Caco-2 (cell line): ENCODE measurements at regions not wholly inside any gene's neighbourhood (a gene's known extent, or its start where the extent isn't known, plus 50 kb on each side); places are given as distances from the start of the nearest gene placed in this dataset.

Experiments used
- BruUV-seq: library from RNA; stranded (reverse); fragments of 400-500 nt; replicated peaks from 2 replicates; lab custom pipeline; 2021; lab: Mats Ljungman, UMichigan
- CTCF ChIA-PET: fragments of 300-600 bp; sonication (Branson Sonifier 250); formaldehyde crosslinking; loops from one replicate; lab custom pipeline; 2022; ENCODE audit warnings: antibody characterized with exemption; lab: Charles Lee
- POLR2A ChIA-PET: fragments of 300-600 bp; sonication (Branson Sonifier 250); formaldehyde crosslinking; loops from one replicate; lab custom pipeline; 2022; ENCODE audit warnings: antibody characterized with exemption; lab: Charles Lee
- DNase-seq, 2 experiments: peaks; one replicate each; pipeline versions ENCODE4 v3.0.0 to v3.0.0-alpha.2; 2020 to 2022
- H3K27me3 ChIP-seq: replicated peaks from 2 replicates; pipeline ENCODE4 v1.6.0; 2011; ENCODE audit warnings: low read length; ENCODE audit not compliant: control insufficient read depth, insufficient read depth
- H3K36me3 ChIP-seq: 2 replicates; pipeline ENCODE4 v1.5.1; 2011; ENCODE audit warnings: low read length; ENCODE audit not compliant: control insufficient read depth, insufficient read depth
- H3K4me1 ChIP-seq: fragments of 250-450 bp; sonication (Bioruptor Pico); 2 replicates; pipeline ENCODE4 v1.5.1; 2020; ENCODE audit warnings: mild to moderate bottlenecking
- H3K4me3 ChIP-seq: 2 replicates; pipeline ENCODE4 v1.5.1; 2011; ENCODE audit warnings: low read depth, mild to moderate bottlenecking, control low read depth, low read length
- H3K9me3 ChIP-seq: fragments of 250-450 bp; sonication (Bioruptor Pico); 2 replicates; pipeline ENCODE4 v1.5.1; 2020; ENCODE audit warnings: mild to moderate bottlenecking, moderate library complexity
- H3K27ac Mint-ChIP-seq: one replicate; pipeline ENCODE4 v1.8.0; 2022; ENCODE audit warnings: mixed read lengths; ENCODE audit not compliant: unreplicated experiment
- H3K27me3 Mint-ChIP-seq: one replicate; pipeline ENCODE4 v1.8.0; 2022; ENCODE audit warnings: mixed read lengths; ENCODE audit not compliant: insufficient read depth, unreplicated experiment
- H3K36me3 Mint-ChIP-seq: one replicate; pipeline ENCODE4 v1.8.0; 2022; ENCODE audit warnings: mild to moderate bottlenecking, mixed read lengths; ENCODE audit not compliant: insufficient read depth, unreplicated experiment
- H3K4me1 Mint-ChIP-seq: one replicate; pipeline ENCODE4 v1.8.0; 2022; ENCODE audit warnings: low read depth, mixed read lengths; ENCODE audit not compliant: unreplicated experiment
- H3K4me3 Mint-ChIP-seq: one replicate; pipeline ENCODE4 v1.8.0; 2022; ENCODE audit warnings: mild to moderate bottlenecking, moderate library complexity, mixed read lengths; ENCODE audit not compliant: unreplicated experiment
- H3K9me3 Mint-ChIP-seq: one replicate; pipeline ENCODE4 v1.8.0; 2022; ENCODE audit warnings: mixed read lengths; ENCODE audit not compliant: unreplicated experiment
- intact Hi-C: fragments of 100-400 bp; cut with micrococcal nuclease; formaldehyde crosslinking; loops from one replicate; pipeline ENCODE4 v1.10.0; 2022; ENCODE audit not compliant: unreplicated experiment
- TF ChIP-seq, protein P1 (sequence below), 2 experiments: fragments of 200-600 bp in 1 of 2; IDR thresholded peaks; 1 replicate in 1 of 2; 2 replicates in 1 of 2; pipeline versions ENCODE4 v1.5.1 to v1.8.0; 2011 to 2022; ENCODE audit warnings: antibody characterized with exemption in 1 of 2, control low read depth in 1 of 2, inconsistent platforms in 1 of 2, low read depth in 1 of 2, low read length in 1 of 2, mild to moderate bottlenecking in 1 of 2, moderate library complexity in 1 of 2; ENCODE audit not compliant: insufficient read depth in 1 of 2, severe bottlenecking in 1 of 2, unreplicated experiment in 1 of 2

DNA sequence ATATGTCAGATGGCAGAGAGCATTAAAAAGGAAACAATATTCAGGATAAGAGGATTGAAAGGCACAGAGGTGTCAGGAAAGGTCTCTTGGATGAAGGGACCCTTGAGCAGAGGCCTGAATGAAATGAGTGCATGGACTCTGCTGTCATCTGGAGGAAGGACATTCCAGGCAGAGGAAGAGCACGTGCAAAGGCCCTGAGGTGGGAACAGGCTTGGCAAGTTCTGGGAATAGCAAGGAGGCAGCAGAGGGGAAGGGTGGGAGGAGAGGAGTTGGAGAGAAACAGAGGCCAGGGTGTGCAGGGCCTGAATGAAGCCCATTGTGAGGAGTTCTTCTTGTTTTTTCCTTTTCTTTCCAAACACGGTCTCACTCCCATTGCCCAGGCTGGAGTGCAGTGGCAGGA, 59.0 kb upstream of the RUNX3 start:
- Mint-ChIP-seq H3K9me3 (no peaks in the 10 kb centered on the region), H3K4me3 (no peak overlapping the region), H3K4me1 (no peaks in the 10 kb centered on the region), H3K36me3 (no peaks in the 10 kb centered on the region), H3K27ac (no peak overlapping the region), H3K27me3 (peaks cover 11% of the 10 kb centered on the region)
- H3K36me3 ChIP-seq: no peaks in the 10 kb centered on the region
- no peaks in the 10 kb centered on the region for H3K9me3 ChIP-seq
- H3K4me1 ChIP-seq: no peaks in the 10 kb centered on the region
- no peak for DNase-seq
- no TSS peak for BruUV-seq
- no peak overlapping the region for H3K4me3 ChIP-seq
- H3K27me3 ChIP-seq: no peaks in the 10 kb centered on the region
- TF ChIP-seq, protein P1, sequence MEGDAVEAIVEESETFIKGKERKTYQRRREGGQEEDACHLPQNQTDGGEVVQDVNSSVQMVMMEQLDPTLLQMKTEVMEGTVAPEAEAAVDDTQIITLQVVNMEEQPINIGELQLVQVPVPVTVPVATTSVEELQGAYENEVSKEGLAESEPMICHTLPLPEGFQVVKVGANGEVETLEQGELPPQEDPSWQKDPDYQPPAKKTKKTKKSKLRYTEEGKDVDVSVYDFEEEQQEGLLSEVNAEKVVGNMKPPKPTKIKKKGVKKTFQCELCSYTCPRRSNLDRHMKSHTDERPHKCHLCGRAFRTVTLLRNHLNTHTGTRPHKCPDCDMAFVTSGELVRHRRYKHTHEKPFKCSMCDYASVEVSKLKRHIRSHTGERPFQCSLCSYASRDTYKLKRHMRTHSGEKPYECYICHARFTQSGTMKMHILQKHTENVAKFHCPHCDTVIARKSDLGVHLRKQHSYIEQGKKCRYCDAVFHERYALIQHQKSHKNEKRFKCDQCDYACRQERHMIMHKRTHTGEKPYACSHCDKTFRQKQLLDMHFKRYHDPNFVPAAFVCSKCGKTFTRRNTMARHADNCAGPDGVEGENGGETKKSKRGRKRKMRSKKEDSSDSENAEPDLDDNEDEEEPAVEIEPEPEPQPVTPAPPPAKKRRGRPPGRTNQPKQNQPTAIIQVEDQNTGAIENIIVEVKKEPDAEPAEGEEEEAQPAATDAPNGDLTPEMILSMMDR (IDR thresholded peaks at IDR 0.05; ENCODE audit: insufficient read depth in 1 of 2, low read depth in 1 of 2, low read length in 1 of 2, severe bottlenecking in 1 of 2, unreplicated experiment in 1 of 2): no peak
- ChIA-PET CTCF (no interaction called here), POLR2A (no interaction called here)
- intact Hi-C loops: no loop called here

DNA sequence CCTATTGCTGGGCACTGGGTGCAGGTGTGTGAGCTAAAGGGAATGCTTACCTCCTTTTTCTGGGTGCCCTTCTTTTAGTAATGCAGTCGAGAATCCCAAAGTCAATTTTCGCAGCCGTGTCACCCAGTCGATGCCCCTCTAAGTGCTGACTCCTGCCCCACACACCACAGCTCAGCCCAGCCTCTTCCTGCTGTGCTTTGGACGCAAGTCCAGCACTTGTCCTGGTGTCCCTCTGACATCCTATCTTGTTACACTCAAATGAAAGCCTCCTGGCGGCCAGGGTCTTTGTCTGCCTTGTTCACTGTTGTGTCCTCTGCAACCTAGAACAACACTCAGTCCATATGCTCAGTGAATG, 58.5 kb upstream of the RUNX3 start:
- Histone ChIP-seq H3K4me1 (no peaks in the 10 kb centered on the region), H3K9me3 (no peaks in the 10 kb centered on the region), H3K27me3 (no peaks in the 10 kb centered on the region), H3K4me3 (no peak overlapping the region), H3K36me3 (no peaks in the 10 kb centered on the region)
- no TSS peak for BruUV-seq
- intact Hi-C loops: no loop called here
- no peak overlapping the region for H3K27ac Mint-ChIP-seq
- CTCF ChIA-PET: no interaction called here
- no peaks in the 10 kb centered on the region for H3K9me3 Mint-ChIP-seq
- TF ChIP-seq, protein P1 (IDR thresholded peaks at IDR 0.05; ENCODE audit: insufficient read depth in 1 of 2, low read depth in 1 of 2, low read length in 1 of 2, severe bottlenecking in 1 of 2, unreplicated experiment in 1 of 2): no peak
- H3K4me3 Mint-ChIP-seq: no peak overlapping the region
- H3K27me3 Mint-ChIP-seq: peaks cover 11% of the 10 kb centered on the region
- no peaks in the 10 kb centered on the region for H3K4me1 Mint-ChIP-seq
- H3K36me3 Mint-ChIP-seq: no peaks in the 10 kb centered on the region
- no peak for DNase-seq
- POLR2A ChIA-PET: no interaction called here

DNA sequence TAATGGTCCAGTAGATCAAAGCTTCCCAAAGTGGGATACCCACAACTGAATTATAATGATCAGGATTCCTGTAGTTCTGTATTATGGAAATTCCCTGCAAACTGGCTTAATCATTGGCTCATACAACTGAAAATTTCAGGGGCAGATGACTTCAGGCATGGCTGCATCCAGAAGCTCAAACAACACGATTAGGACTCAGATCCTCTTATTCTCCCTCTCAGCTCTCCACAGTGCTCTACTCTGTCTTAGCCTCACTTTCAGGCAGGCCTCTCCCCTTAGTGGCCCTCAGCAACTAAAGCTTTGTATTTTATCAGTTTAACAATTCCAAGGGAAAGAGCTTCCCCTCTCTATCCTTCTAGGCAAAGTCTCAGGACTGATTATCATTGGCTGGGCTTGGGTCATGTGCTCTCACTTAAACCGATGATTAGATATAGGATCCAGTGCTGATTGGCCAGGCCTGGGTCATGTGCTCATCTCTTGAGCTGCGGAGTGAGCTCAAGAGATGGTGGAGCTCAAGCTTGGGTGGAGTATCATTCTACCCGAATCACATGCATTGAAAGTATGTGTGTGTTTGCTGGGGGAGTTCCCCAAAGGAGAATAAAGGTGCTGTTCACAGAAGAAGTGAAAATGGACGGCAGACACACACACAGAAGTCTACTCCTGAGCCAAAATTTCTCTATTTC, 57.9 kb upstream of the RUNX3 start:
- Mint-ChIP-seq H3K9me3 (no peaks in the 10 kb centered on the region), H3K36me3 (no peaks in the 10 kb centered on the region), H3K4me3 (no peak overlapping the region), H3K4me1 (no peaks in the 10 kb centered on the region), H3K27ac (no peak overlapping the region), H3K27me3 (peaks cover 11% of the 10 kb centered on the region)
- no peak for DNase-seq
- H3K27me3 ChIP-seq: no peaks in the 10 kb centered on the region
- ChIA-PET POLR2A (no interaction called here), CTCF (no interaction called here)
- no peaks in the 10 kb centered on the region for H3K36me3 ChIP-seq
- no peak overlapping the region for H3K4me3 ChIP-seq
- no TSS peak for BruUV-seq
- H3K9me3 ChIP-seq: no peaks in the 10 kb centered on the region
- TF ChIP-seq, protein P1 (IDR thresholded peaks at IDR 0.05; ENCODE audit: insufficient read depth in 1 of 2, low read depth in 1 of 2, low read length in 1 of 2, severe bottlenecking in 1 of 2, unreplicated experiment in 1 of 2): no peak
- H3K4me1 ChIP-seq: no peaks in the 10 kb centered on the region
- intact Hi-C loops: no loop called here
